ENCODE measurements at regions not wholly inside any gene's neighbourhood (a gene's known extent, or its start where the extent isn't known, plus 50 kb on each side); places are given as distances from the start of the nearest gene placed in this dataset.

DNA sequence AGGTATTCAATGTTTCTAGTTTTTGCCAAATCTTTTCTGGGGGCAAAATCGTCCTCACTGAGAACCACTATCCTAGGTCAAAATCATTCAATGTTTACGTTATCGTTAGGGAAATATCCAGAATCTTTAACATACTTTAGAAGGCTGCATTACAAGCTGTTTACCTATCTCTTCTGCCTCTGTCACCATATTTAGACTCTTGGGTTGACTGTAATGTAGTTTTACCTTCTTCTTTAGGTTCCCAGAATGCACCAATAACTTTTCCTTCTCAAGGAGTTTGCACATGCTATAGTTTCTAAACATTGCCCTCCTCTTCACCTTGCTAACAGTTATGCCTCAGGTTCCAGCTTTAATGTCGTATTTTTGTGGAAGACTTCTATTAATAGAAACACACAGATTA lies 1185.5 kb upstream of the ADGRB3 start:
- TF ChIP-seq, protein P1, sequence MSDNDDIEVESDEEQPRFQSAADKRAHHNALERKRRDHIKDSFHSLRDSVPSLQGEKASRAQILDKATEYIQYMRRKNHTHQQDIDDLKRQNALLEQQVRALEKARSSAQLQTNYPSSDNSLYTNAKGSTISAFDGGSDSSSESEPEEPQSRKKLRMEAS (IDR thresholded peaks at IDR 0.05), result no peak
- TF ChIP-seq EP300 (IDR thresholded peaks at IDR 0.05; ENCODE audit: borderline replicate concordance), result no peak
- TF ChIP-seq, protein P2, sequence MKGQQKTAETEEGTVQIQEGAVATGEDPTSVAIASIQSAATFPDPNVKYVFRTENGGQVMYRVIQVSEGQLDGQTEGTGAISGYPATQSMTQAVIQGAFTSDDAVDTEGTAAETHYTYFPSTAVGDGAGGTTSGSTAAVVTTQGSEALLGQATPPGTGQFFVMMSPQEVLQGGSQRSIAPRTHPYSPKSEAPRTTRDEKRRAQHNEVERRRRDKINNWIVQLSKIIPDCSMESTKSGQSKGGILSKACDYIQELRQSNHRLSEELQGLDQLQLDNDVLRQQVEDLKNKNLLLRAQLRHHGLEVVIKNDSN (IDR thresholded peaks at IDR 0.05), result no peak
- TF ChIP-seq TCF12 (IDR thresholded peaks at IDR 0.05; ENCODE audit: low read depth), result no peak
- TF ChIP-seq TAF1 (IDR thresholded peaks at IDR 0.05; ENCODE audit: low read depth), result no peak
- TF ChIP-seq CEBPB (IDR thresholded peaks at IDR 0.05), result no peak
- TF ChIP-seq CREB1 (IDR thresholded peaks at IDR 0.05; ENCODE audit: low read depth), result no peak

DNA sequence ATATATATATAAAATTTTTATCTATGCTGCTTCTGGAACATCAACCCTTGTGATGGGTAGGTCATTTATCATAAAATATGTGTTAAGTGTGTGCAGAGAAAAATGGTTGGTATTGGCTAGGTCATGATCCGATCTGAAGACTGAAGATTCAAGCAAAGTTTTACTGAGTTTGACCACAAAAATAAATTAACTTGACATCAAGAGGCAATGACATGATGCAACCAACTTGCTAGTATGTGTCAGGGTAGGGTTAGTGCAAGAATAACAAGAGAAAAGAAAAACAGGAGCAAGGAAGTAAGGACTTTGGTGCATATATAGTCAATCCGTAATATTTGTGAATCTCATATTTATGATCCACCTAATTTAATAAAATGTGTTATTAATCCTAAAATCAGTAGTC lies 1202.0 kb upstream of the ADGRB3 start:
- TF ChIP-seq YY1 (IDR thresholded peaks at IDR 0.05; ENCODE audit: low read depth) (no peak), NFIC (IDR thresholded peaks at IDR 0.05) (no peak), TCF12 (IDR thresholded peaks at IDR 0.05; ENCODE audit: low read depth) (no peak), FOXM1 (IDR thresholded peaks at IDR 0.05; ENCODE audit: borderline replicate concordance, low read depth) (no peak), TAF1 (IDR thresholded peaks at IDR 0.05; ENCODE audit: low read depth) (no peak), ZBTB7A (IDR thresholded peaks at IDR 0.05; ENCODE audit: low read depth) (no peak), EGR1 (IDR thresholded peaks at IDR 0.05) (no peak), EP300 (IDR thresholded peaks at IDR 0.05; ENCODE audit: borderline replicate concordance) (no peak), CEBPB (IDR thresholded peaks at IDR 0.05) (no peak), TEAD4 (IDR thresholded peaks at IDR 0.05) (no peak), CREB1 (IDR thresholded peaks at IDR 0.05; ENCODE audit: low read depth) (no peak), RAD21 (IDR thresholded peaks at IDR 0.05; ENCODE audit: low read depth) (no peak)
- TF ChIP-seq, protein P1 (IDR thresholded peaks at IDR 0.05), result no peak
- TF ChIP-seq, protein P2 (IDR thresholded peaks at IDR 0.05), result no peak
- TF ChIP-seq, protein P3, sequence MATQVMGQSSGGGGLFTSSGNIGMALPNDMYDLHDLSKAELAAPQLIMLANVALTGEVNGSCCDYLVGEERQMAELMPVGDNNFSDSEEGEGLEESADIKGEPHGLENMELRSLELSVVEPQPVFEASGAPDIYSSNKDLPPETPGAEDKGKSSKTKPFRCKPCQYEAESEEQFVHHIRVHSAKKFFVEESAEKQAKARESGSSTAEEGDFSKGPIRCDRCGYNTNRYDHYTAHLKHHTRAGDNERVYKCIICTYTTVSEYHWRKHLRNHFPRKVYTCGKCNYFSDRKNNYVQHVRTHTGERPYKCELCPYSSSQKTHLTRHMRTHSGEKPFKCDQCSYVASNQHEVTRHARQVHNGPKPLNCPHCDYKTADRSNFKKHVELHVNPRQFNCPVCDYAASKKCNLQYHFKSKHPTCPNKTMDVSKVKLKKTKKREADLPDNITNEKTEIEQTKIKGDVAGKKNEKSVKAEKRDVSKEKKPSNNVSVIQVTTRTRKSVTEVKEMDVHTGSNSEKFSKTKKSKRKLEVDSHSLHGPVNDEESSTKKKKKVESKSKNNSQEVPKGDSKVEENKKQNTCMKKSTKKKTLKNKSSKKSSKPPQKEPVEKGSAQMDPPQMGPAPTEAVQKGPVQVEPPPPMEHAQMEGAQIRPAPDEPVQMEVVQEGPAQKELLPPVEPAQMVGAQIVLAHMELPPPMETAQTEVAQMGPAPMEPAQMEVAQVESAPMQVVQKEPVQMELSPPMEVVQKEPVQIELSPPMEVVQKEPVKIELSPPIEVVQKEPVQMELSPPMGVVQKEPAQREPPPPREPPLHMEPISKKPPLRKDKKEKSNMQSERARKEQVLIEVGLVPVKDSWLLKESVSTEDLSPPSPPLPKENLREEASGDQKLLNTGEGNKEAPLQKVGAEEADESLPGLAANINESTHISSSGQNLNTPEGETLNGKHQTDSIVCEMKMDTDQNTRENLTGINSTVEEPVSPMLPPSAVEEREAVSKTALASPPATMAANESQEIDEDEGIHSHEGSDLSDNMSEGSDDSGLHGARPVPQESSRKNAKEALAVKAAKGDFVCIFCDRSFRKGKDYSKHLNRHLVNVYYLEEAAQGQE (IDR thresholded peaks at IDR 0.05; ENCODE audit: low read depth), result no peak

DNA sequence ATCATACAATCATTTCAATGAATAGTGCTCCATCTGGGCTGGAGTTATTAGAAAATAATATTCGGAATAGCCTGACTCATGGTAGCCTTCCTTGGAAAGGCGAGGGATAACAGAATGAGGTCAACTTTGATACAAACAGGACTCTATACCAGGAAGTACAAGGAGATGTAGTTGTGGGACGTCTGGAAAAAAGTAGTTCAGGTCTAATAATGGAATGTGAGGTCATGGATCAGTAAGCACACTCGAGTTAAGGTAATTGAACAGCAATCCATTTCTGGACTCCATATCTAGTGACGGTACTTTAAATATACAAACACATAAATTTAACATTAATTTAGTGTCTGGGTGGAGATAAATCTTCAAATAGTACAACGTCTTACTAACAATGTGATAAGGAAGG lies 1204.0 kb upstream of the ADGRB3 start:
- no peak for TF ChIP-seq TAF1 (IDR thresholded peaks at IDR 0.05; ENCODE audit: low read depth)
- TF ChIP-seq, protein P1 (IDR thresholded peaks at IDR 0.05), result no peak
- no peak for TF ChIP-seq NFIC (IDR thresholded peaks at IDR 0.05)

DNA sequence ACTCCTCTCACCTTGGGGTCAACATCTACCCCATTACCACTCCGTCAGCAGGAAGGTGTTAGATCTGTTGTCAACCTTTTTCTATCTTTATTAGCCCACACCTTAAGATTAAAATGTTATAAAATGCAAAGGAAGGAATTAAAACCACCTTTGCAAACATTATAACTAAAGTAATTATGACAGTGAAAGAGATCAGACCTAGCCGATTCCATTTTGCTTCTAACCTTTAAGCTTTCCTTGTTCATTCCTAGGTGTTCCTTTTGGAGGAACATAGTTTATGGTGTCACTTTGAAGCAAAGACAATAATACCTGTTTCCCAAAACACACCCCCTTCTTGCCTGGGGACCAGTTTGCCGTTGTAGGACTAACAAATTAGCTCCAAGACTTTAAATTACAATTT lies 1223.0 kb upstream of the ADGRB3 start:
- TF ChIP-seq ZBTB7A (IDR thresholded peaks at IDR 0.05; ENCODE audit: low read depth) (no peak), FOXM1 (IDR thresholded peaks at IDR 0.05; ENCODE audit: borderline replicate concordance, low read depth) (no peak), CREB1 (IDR thresholded peaks at IDR 0.05; ENCODE audit: low read depth) (no peak), EGR1 (IDR thresholded peaks at IDR 0.05) (no peak), RAD21 (IDR thresholded peaks at IDR 0.05; ENCODE audit: low read depth) (no peak), TAF1 (IDR thresholded peaks at IDR 0.05; ENCODE audit: low read depth) (no peak), TCF12 (IDR thresholded peaks at IDR 0.05; ENCODE audit: low read depth) (no peak), EP300 (IDR thresholded peaks at IDR 0.05; ENCODE audit: borderline replicate concordance) (no peak), TEAD4 (IDR thresholded peaks at IDR 0.05) (no peak), CEBPB (IDR thresholded peaks at IDR 0.05) (no peak), NFIC (IDR thresholded peaks at IDR 0.05) (no peak), YY1 (IDR thresholded peaks at IDR 0.05; ENCODE audit: low read depth) (no peak)
- TF ChIP-seq, protein P2 (IDR thresholded peaks at IDR 0.05), result no peak
- TF ChIP-seq, protein P3 (IDR thresholded peaks at IDR 0.05; ENCODE audit: low read depth), result no peak
- TF ChIP-seq, protein P1 (IDR thresholded peaks at IDR 0.05), result no peak

DNA sequence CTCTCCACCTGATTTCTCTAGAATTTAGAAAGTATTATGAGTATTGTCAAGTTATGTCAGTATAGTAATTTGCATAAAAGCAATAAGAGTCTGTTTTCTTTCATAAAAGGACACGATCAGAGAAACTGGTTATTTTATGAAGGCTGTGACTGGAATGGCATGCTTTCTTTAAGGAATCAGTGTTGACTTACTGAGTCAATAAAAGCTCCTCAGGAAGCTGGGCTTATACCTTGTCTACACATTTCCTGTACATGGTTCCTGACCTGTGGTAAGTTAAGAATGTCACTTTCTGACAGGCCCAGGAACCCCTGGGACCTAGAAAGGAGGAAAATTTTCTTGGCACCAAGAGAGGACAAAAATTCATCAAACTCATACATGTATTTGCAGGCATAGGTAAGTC lies 1224.0 kb upstream of the ADGRB3 start:
- TF ChIP-seq EP300 (IDR thresholded peaks at IDR 0.05; ENCODE audit: borderline replicate concordance), result no peak
- TF ChIP-seq, protein P2 (IDR thresholded peaks at IDR 0.05), result no peak
- no peak for TF ChIP-seq TCF12 (IDR thresholded peaks at IDR 0.05; ENCODE audit: low read depth)
- TF ChIP-seq ZBTB7A (IDR thresholded peaks at IDR 0.05; ENCODE audit: low read depth), result no peak
- TF ChIP-seq, protein P1 (IDR thresholded peaks at IDR 0.05), result no peak
- TF ChIP-seq TAF1 (IDR thresholded peaks at IDR 0.05; ENCODE audit: low read depth), result no peak
- TF ChIP-seq NFIC (IDR thresholded peaks at IDR 0.05), result no peak
- TF ChIP-seq CEBPB (IDR thresholded peaks at IDR 0.05), result no peak
- no peak for TF ChIP-seq TEAD4 (IDR thresholded peaks at IDR 0.05)
- no peak for TF ChIP-seq YY1 (IDR thresholded peaks at IDR 0.05; ENCODE audit: low read depth)
- TF ChIP-seq RAD21 (IDR thresholded peaks at IDR 0.05; ENCODE audit: low read depth), result no peak
- no peak for TF ChIP-seq EGR1 (IDR thresholded peaks at IDR 0.05)
- no peak for TF ChIP-seq FOXM1 (IDR thresholded peaks at IDR 0.05; ENCODE audit: borderline replicate concordance, low read depth)
- no peak for TF ChIP-seq CREB1 (IDR thresholded peaks at IDR 0.05; ENCODE audit: low read depth)
